Keratinocyte (primary cell): ENCODE measurements at regions not wholly inside any gene's neighbourhood (a gene's known extent, or its start where the extent isn't known, plus 50 kb on each side); places are given as distances from the start of the nearest gene placed in this dataset.

Source experiments
- CTCF ChIP-seq, 3 experiments: IDR thresholded peaks in 1 of 3; conservative IDR thresholded peaks in 1 of 3; optimal IDR thresholded peaks in 1 of 3; 2 replicates in 2 of 3; 3 replicates in 1 of 3; pipeline versions ENCODE3 to v1.5.1; 2011; ENCODE audit warnings: low read length in 3 of 3, mild to moderate bottlenecking in 3 of 3, moderate library complexity in 2 of 3, control low read depth in 1 of 3, inconsistent platforms in 1 of 3; ENCODE audit not compliant: insufficient read depth in 2 of 3; ENCODE audit errors: extremely low read depth in 1 of 3
- EZH2 ChIP-seq: IDR thresholded peaks from one replicate; pipeline ENCODE4 v1.6.1; 2012; ENCODE audit warnings: inconsistent platforms, mild to moderate bottlenecking, low read length, moderate library complexity

- TF ChIP-seq CTCF (optimal IDR thresholded peaks at IDR 0.05 in 1 of 3, IDR thresholded peaks at IDR 0.05 in 1 of 3, conservative IDR thresholded peaks at IDR 0.05 in 1 of 3; ENCODE audit: extremely low read depth in 1 of 3, insufficient read depth in 2 of 3, low read length in 3 of 3) (no peak), EZH2 (no peak)
These were observed 77.6 kb upstream of the VANGL1 start for GRCh38 chr1:115564201-115564600.
